CD4-positive, alpha-beta T cell treated with Interleukin-1 beta for 1 hour (primary cell): ENCODE measurements at regions not wholly inside any gene's neighbourhood (a gene's known extent, or its start where the extent isn't known, plus 50 kb on each side); places are given as distances from the start of the nearest gene placed in this dataset.

Experiments
- DNase-seq, 2 donors: peaks; one replicate each; pipeline ENCODE4 v3.0.0-alpha.2; 2020 to 2022

- DNase-seq: no peak
Measured at GRCh38 chr2:20150110-20150706, 74.7 kb downstream of the SDC1 start.

- DNase-seq: no peak
Measured at GRCh38 chr2:20149703-20150030, 75.3 kb downstream of the SDC1 start.

- DNase-seq: no peak
Measured at GRCh38 chr2:20148923-20149702, 75.8 kb downstream of the SDC1 start.

- no peak for DNase-seq
Measured at GRCh38 chr2:20148426-20148922, 76.5 kb downstream of the SDC1 start.

GRCh38 chr2:20147351-20147750 lies 77.6 kb downstream of the SDC1 start:
- DNase-seq: no peak

GRCh38 chr2:20146401-20146800 lies 78.5 kb downstream of the SDC1 start:
- DNase-seq: no peak

GRCh38 chr2:20145497-20146193 lies 79.3 kb downstream of the SDC1 start:
- no peak for DNase-seq

GRCh38 chr2:20144861-20145260 lies 80.1 kb downstream of the SDC1 start:
- DNase-seq: no peak

- no peak for DNase-seq
Measured at GRCh38 chr2:20144196-20144595, 80.7 kb downstream of the SDC1 start.

- DNase-seq: no peak
Measured at GRCh38 chr2:20143263-20143662, 81.7 kb downstream of the SDC1 start.

GRCh38 chr2:20141806-20142205 lies 83.1 kb downstream of the SDC1 start:
- no peak for DNase-seq

- DNase-seq: no peak
Measured at GRCh38 chr2:20141056-20141762, 83.7 kb downstream of the SDC1 start.

- no peak for DNase-seq
Measured at GRCh38 chr2:20140321-20141055, 84.4 kb downstream of the SDC1 start.

GRCh38 chr2:20139407-20140172 lies 85.3 kb downstream of the SDC1 start:
- DNase-seq: no peak

- DNase-seq: no peak
Measured at GRCh38 chr2:20138696-20139095, 86.2 kb downstream of the SDC1 start.

GRCh38 chr2:20137884-20138283 lies 86.5 kb upstream of the LAPTM4A start:
- DNase-seq: no peak

- no peak for DNase-seq
Measured at GRCh38 chr2:20137131-20137571, 85.7 kb upstream of the LAPTM4A start.

- no peak for DNase-seq
Measured at GRCh38 chr2:20136149-20136548, 84.7 kb upstream of the LAPTM4A start.

GRCh38 chr2:20135631-20136050 lies 84.2 kb upstream of the LAPTM4A start:
- peak; percentile 6 for DNase-seq

GRCh38 chr2:20132990-20133535 lies 81.6 kb upstream of the LAPTM4A start:
- no peak for DNase-seq
